GM12878 (cell line): ENCODE measurements at regions not wholly inside any gene's neighbourhood (a gene's known extent, or its start where the extent isn't known, plus 50 kb on each side); places are given as distances from the start of the nearest gene placed in this dataset.

Source experiments
- ATAC-seq: fragments of 200-7000 bp; cut with Tn5 transposase; 3 replicates; pipeline ENCODE4 v1.9.1; 2020; ENCODE audit warnings: mild to moderate bottlenecking, moderate library complexity
- BruUV-seq: library from RNA; stranded (reverse); fragments of 400-500 nt; replicated peaks from 2 replicates; lab custom pipeline; 2021; lab: Mats Ljungman, UMichigan
- CTCF ChIA-PET: fragments of 300-600 bp; sonication (Branson Sonifier 250); formaldehyde crosslinking; extraction: SDS; loops from one replicate; lab custom pipeline; 2021; ENCODE audit warnings: inconsistent platforms; lab: Yijun Ruan, JAX
- POLR2A ChIA-PET: fragments of 350-600 bp; formaldehyde crosslinking; extraction: SDS; loops from one replicate; lab custom pipeline; 2021; ENCODE audit warnings: inconsistent platforms; lab: Charles Lee
- RAD21 ChIA-PET: fragments of 300-600 bp; sonication (Branson Sonifier 250); formaldehyde crosslinking; loops from one replicate; lab custom pipeline; 2023; ENCODE audit warnings: antibody characterized with exemption; ENCODE audit not compliant: unreplicated experiment; lab: Charles Lee
- SMC1A ChIA-PET: fragments of 300-600 bp; sonication (Branson Sonifier 250); formaldehyde crosslinking; loops from one replicate; lab custom pipeline; 2023; ENCODE audit not compliant: unreplicated experiment, uncharacterized antibody; lab: Charles Lee
- DNase-seq: peaks from one replicate; pipeline ENCODE4 v3.0.0-alpha.2; 2011; ENCODE audit warnings: low read depth, low spot score
- FAIRE-seq: peaks from 3 replicates; lab custom pipeline; 2011; peaks lifted over from hg19 to GRCh38; lab: Jason Lieb, UNC
- H2AFZ ChIP-seq: 2 replicates; pipeline ENCODE4 v1.6.0; 2011; ENCODE audit warnings: low read depth, low read length, control low read depth; ENCODE audit not compliant: control insufficient read depth
- H3K27ac ChIP-seq: 2 replicates; pipeline ENCODE4 v1.5.1; 2011; ENCODE audit warnings: control low read depth; ENCODE audit not compliant: control insufficient read depth, insufficient read depth
- H3K27me3 ChIP-seq, 2 experiments: replicated peaks in 1 of 2; 2 replicates each; pipeline versions ENCODE4 v1.6.0 to v1.6.1; 2011; ENCODE audit warnings: low read length in 1 of 2; ENCODE audit not compliant: control insufficient read depth in 2 of 2, insufficient read depth in 2 of 2
- H3K36me3 ChIP-seq, 2 experiments: 2 replicates each; pipeline ENCODE4 v1.5.1; 2011; ENCODE audit warnings: low read length in 1 of 2; ENCODE audit not compliant: control insufficient read depth in 2 of 2, insufficient read depth in 2 of 2
- H3K4me1 ChIP-seq: 2 replicates; pipeline ENCODE4 v1.6.1; 2011; ENCODE audit warnings: mild to moderate bottlenecking, low read length, moderate library complexity, mixed read lengths; ENCODE audit not compliant: control insufficient read depth, insufficient read depth
- H3K4me2 ChIP-seq: 2 replicates; pipeline ENCODE4 v1.6.0; 2011; ENCODE audit warnings: control low read depth; ENCODE audit not compliant: control insufficient read depth, insufficient read depth
- H3K4me3 ChIP-seq: fragments of 200-600 bp; sonication (generic); 2 replicates; pipeline ENCODE4 v1.5.1; 2016
- H3K79me2 ChIP-seq: 2 replicates; pipeline ENCODE4 v1.6.0; 2011; ENCODE audit warnings: low read length; ENCODE audit not compliant: control insufficient read depth, insufficient read depth
- H3K9ac ChIP-seq: 2 replicates; pipeline ENCODE4 v1.8.0; 2011; ENCODE audit warnings: low read length, control low read depth, mixed read lengths; ENCODE audit not compliant: control insufficient read depth, insufficient read depth
- H3K9me3 ChIP-seq: replicated peaks from 3 replicates; pipeline ENCODE4 v1.5.1; 2011; ENCODE audit warnings: mild to moderate bottlenecking, low read length; ENCODE audit not compliant: control insufficient read depth, insufficient read depth
- H4K20me1 ChIP-seq: 2 replicates; pipeline ENCODE4 v1.6.0; 2011; ENCODE audit not compliant: control insufficient read depth, insufficient read depth
- BACH1 ChIP-seq: fragments of 450-650 bp; IDR thresholded peaks from 2 replicates; pipeline ENCODE4 v1.6.1; 2017; ENCODE audit warnings: mild to moderate bottlenecking, borderline replicate concordance
- BMI1 ChIP-seq: fragments of 450-650 bp; IDR thresholded peaks from 2 replicates; pipeline ENCODE4 v1.6.1; 2016; ENCODE audit warnings: mild to moderate bottlenecking, moderate library complexity, borderline replicate concordance
- CHD1 ChIP-seq: IDR thresholded peaks from 2 replicates; pipeline ENCODE4 v1.6.1; 2012; ENCODE audit warnings: low read depth, low read length, improper control_type of control experiment
- DPF2 ChIP-seq: fragments of 450-650 bp; IDR thresholded peaks from 2 replicates; pipeline ENCODE4 v1.6.1; 2017; ENCODE audit warnings: mild to moderate bottlenecking
- ESRRA ChIP-seq: IDR thresholded peaks from 2 replicates; pipeline ENCODE4 v1.6.1; 2012; ENCODE audit warnings: mild to moderate bottlenecking, low read length, improper control_type of control experiment
- KAT2A ChIP-seq: conservative IDR thresholded peaks from 2 replicates; pipeline ENCODE4 v1.6.1; 2011; ENCODE audit warnings: low read depth, low read length; ENCODE audit not compliant: control insufficient read depth
- LARP7 ChIP-seq: fragments of 450-650 bp; IDR thresholded peaks from 2 replicates; pipeline ENCODE4 v1.6.1; 2017; ENCODE audit warnings: mild to moderate bottlenecking
- MLLT1 ChIP-seq: fragments of 450-650 bp; IDR thresholded peaks from 2 replicates; pipeline ENCODE4 v1.6.1; 2016; ENCODE audit warnings: mild to moderate bottlenecking
- NKRF ChIP-seq: fragments of 450-650 bp; conservative IDR thresholded peaks from 2 replicates; pipeline ENCODE4 v1.6.1; 2017; ENCODE audit warnings: mild to moderate bottlenecking, moderate library complexity
- PAX5 ChIP-seq: IDR thresholded peaks from 2 replicates; pipeline ENCODE4 v1.6.1; 2011; ENCODE audit warnings: low read depth, low read length, borderline replicate concordance
- POLR2A ChIP-seq: IDR thresholded peaks from 2 replicates; pipeline ENCODE4 v1.6.1; 2011; ENCODE audit warnings: low read depth, mild to moderate bottlenecking, low read length
- RBBP5 ChIP-seq: fragments of 200-600 bp; sonication (generic); conservative IDR thresholded peaks from 2 replicates; pipeline ENCODE4 v1.6.1; 2016
- RELA ChIP-seq: fragments of 450-650 bp; IDR thresholded peaks from 2 replicates; pipeline ENCODE4 v1.8.0; 2014; ENCODE audit warnings: borderline replicate concordance; ENCODE audit not compliant: partially characterized antibody
- RFX5 ChIP-seq: IDR thresholded peaks from 2 replicates; pipeline ENCODE4 v1.6.1; 2011; ENCODE audit warnings: low read depth, low read length, improper control_type of control experiment
- SIN3A ChIP-seq: IDR thresholded peaks from 2 replicates; pipeline ENCODE4 v1.6.1; 2012; ENCODE audit warnings: low read depth, low read length, improper control_type of control experiment
- SMAD1 ChIP-seq: fragments of 450-650 bp; IDR thresholded peaks from 2 replicates; pipeline ENCODE4 v1.6.1; 2018; ENCODE audit warnings: mild to moderate bottlenecking, low read depth; ENCODE audit not compliant: partially characterized antibody
- SREBF2 ChIP-seq: IDR thresholded peaks from 2 replicates; pipeline ENCODE4 v1.6.1; 2012; ENCODE audit warnings: mild to moderate bottlenecking, low read length
- STAT3 ChIP-seq: IDR thresholded peaks from 2 replicates; pipeline ENCODE4 v1.6.1; 2011; ENCODE audit warnings: low read depth, low read length, improper control_type of control experiment
- WGBS: methylation state at CpG from one replicate; pipeline ENCODE4 v1.1.6; 2016; ENCODE audit warnings: low lambda C conversion rate; ENCODE audit not compliant: insufficient replicate concordance, insufficient coverage; ENCODE audit errors: missing lambda C conversion rate; 5-methylcytosine and 5-hydroxymethylcytosine counted together
- in situ Hi-C: fragments of 300-500 bp; cut with MboI; formaldehyde crosslinking; loops from 9 replicates; pipeline ENCODE4 v1.14.3; 2018; ENCODE audit warnings: mixed read lengths
- intact Hi-C: fragments of 100-400 bp; cut with micrococcal nuclease; formaldehyde crosslinking; loops from one replicate; pipeline ENCODE4 v1.14.2; 2022; ENCODE audit not compliant: unreplicated experiment

- intact Hi-C loops = no loop called here
- DNase-seq (no peak), ATAC-seq (no peak), FAIRE-seq (no peak)
- no TSS peak for BruUV-seq
- H3K27me3 ChIP-seq = no peaks in the 10 kb centered on the region
- H3K9ac ChIP-seq = no peak overlapping the region
- H2AFZ ChIP-seq = no peak overlapping the region
- H3K4me2 ChIP-seq = no peak overlapping the region
- ChIA-PET RAD21 (no interaction called here), SMC1A (no interaction called here), CTCF (no interaction called here), POLR2A (no interaction called here)
- no peaks in the 10 kb centered on the region for H3K79me2 ChIP-seq
- 0% methylated on average over 2 of the region's 2 CpGs for WGBS
- TF ChIP-seq SIN3A = no peak
- no peak for TF ChIP-seq PAX5
- TF ChIP-seq MLLT1 = no peak
- TF ChIP-seq DPF2 = no peak
- no peak for TF ChIP-seq STAT3
- no peak for TF ChIP-seq RELA
- TF ChIP-seq RFX5 = no peak
- no peak for TF ChIP-seq POLR2A
- no peak for TF ChIP-seq CHD1
- TF ChIP-seq RBBP5 = no peak
- no peak for TF ChIP-seq SREBF2
- no peak for TF ChIP-seq BACH1
- no peak for TF ChIP-seq KAT2A
- no peak for TF ChIP-seq SMAD1
- TF ChIP-seq NKRF = no peak
- TF ChIP-seq BMI1 = no peak
- TF ChIP-seq LARP7 = no peak
- no peak for TF ChIP-seq ESRRA
- no peak overlapping the region for H3K27ac ChIP-seq
- no peak overlapping the region for H3K4me3 ChIP-seq
- no peaks in the 10 kb centered on the region for H3K4me1 ChIP-seq
- in situ Hi-C loops = no loop called here
- H3K36me3 ChIP-seq = no peaks in the 10 kb centered on the region
- no peaks in the 10 kb centered on the region for H4K20me1 ChIP-seq
- H3K9me3 ChIP-seq = no peaks in the 10 kb centered on the region
Measured at GRCh38 chr6:78268591-78269452, 598.5 kb upstream of the IRAK1BP1 start.
